ENCODE measurements at regions not wholly inside any gene's neighbourhood (a gene's known extent, or its start where the extent isn't known, plus 50 kb on each side); places are given as distances from the start of the nearest gene placed in this dataset.

DNA sequence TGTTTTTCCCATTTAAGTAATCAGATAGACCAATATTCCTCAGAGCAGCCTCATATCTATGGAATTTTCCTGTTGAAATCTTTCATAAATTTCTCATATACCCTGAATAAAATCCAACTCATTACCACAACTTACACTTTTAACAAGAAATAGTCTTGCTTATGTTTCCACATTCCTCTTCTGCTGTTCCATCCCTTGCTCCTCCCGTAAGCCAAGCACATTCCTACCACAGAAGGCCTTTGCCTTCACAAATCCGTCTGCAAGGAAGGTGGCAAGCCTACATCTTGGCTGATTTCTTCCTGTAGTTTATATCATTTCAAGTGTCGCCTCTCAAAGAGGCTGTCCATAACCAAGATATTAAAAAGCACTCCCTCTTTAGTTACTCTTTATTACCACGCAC lies 127.7 kb downstream of the C12orf50 start:
- H3K4me2 ChIP-seq (ENCODE audit: control insufficient read depth, extremely low read depth, insufficient read depth, low read depth, low read length), result no peak overlapping the region
- no peaks in the 10 kb centered on the region for H4K20me1 ChIP-seq (ENCODE audit: control insufficient read depth, extremely low read depth, insufficient read depth, low read length)
- no peak for DNase-seq (ENCODE audit: low read depth, low spot score)
- no peaks in the 10 kb centered on the region for H3K36me3 ChIP-seq (ENCODE audit: control insufficient read depth in 2 of 2, extremely low read depth in 1 of 2, insufficient read depth in 2 of 2, low read length in 2 of 2)
- H2AFZ ChIP-seq (ENCODE audit: control insufficient read depth, low read length), result no peak overlapping the region
- H3K4me3 ChIP-seq (ENCODE audit: control insufficient read depth in 2 of 3, extremely low read depth in 1 of 3, insufficient read depth in 2 of 3, low read depth in 1 of 3, low read length in 3 of 3), result no peak overlapping the region
- TF ChIP-seq, protein P1, sequence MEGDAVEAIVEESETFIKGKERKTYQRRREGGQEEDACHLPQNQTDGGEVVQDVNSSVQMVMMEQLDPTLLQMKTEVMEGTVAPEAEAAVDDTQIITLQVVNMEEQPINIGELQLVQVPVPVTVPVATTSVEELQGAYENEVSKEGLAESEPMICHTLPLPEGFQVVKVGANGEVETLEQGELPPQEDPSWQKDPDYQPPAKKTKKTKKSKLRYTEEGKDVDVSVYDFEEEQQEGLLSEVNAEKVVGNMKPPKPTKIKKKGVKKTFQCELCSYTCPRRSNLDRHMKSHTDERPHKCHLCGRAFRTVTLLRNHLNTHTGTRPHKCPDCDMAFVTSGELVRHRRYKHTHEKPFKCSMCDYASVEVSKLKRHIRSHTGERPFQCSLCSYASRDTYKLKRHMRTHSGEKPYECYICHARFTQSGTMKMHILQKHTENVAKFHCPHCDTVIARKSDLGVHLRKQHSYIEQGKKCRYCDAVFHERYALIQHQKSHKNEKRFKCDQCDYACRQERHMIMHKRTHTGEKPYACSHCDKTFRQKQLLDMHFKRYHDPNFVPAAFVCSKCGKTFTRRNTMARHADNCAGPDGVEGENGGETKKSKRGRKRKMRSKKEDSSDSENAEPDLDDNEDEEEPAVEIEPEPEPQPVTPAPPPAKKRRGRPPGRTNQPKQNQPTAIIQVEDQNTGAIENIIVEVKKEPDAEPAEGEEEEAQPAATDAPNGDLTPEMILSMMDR (optimal IDR thresholded peaks at IDR 0.05 in 1 of 3, IDR thresholded peaks at IDR 0.05 in 1 of 3, conservative IDR thresholded peaks at IDR 0.05 in 1 of 3; ENCODE audit: extremely low read depth in 1 of 3, insufficient read depth in 2 of 3, low read length in 3 of 3), result no peak
- no peak for TF ChIP-seq EZH2 (IDR thresholded peaks at IDR 0.05; ENCODE audit: low read length)
- H3K27me3 ChIP-seq (ENCODE audit: control insufficient read depth, extremely low read depth, insufficient read depth, low read length), result no peaks in the 10 kb centered on the region
- H3K4me1 ChIP-seq (ENCODE audit: control insufficient read depth, extremely low read depth, insufficient read depth, low read length), result no peaks in the 10 kb centered on the region
- H3K79me2 ChIP-seq (ENCODE audit: control insufficient read depth, insufficient read depth, low read length), result no peaks in the 10 kb centered on the region
- H3K27ac ChIP-seq (ENCODE audit: control insufficient read depth, insufficient read depth, low read length), result no peak overlapping the region
- H3K9me1 ChIP-seq (ENCODE audit: control insufficient read depth, extremely low read depth, insufficient read depth, low read length), result no peaks in the 10 kb centered on the region
- FAIRE-seq, result no peak
- dilution Hi-C loops (cut with MboI; ENCODE audit: extremely low pct_ligation_motif_present, low sequenced_read_pairs), result no loop called here
- H3K9ac ChIP-seq (ENCODE audit: control insufficient read depth, extremely low read depth, insufficient read depth, low read length), result no peak overlapping the region
- no peaks in the 10 kb centered on the region for H3K9me3 ChIP-seq (ENCODE audit: control insufficient read depth, low read depth, low read length)

DNA sequence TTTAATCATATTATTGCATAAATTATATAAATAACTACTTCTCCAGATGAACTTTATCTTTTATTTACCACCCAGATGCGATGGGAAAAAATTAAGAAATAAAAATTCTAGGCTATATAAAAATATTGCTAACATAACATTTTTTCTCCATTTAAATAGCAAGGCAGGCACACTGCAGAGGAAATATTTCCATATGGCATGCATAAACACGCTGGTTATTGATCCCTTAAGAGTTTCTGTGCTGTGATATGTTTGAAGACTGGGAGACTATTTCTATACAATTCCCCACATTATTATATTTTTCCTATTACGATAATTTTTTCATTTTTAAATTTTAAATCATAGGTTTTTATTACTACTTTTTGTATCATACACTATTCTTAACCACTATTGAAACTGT lies 131.5 kb downstream of the C12orf50 start:
- H3K27me3 ChIP-seq (ENCODE audit: control insufficient read depth, extremely low read depth, insufficient read depth, low read length), result no peaks in the 10 kb centered on the region
- no peak overlapping the region for H3K9ac ChIP-seq (ENCODE audit: control insufficient read depth, extremely low read depth, insufficient read depth, low read length)
- H2AFZ ChIP-seq (ENCODE audit: control insufficient read depth, low read length), result no peak overlapping the region
- no peak overlapping the region for H3K4me2 ChIP-seq (ENCODE audit: control insufficient read depth, extremely low read depth, insufficient read depth, low read depth, low read length)
- no peaks in the 10 kb centered on the region for H4K20me1 ChIP-seq (ENCODE audit: control insufficient read depth, extremely low read depth, insufficient read depth, low read length)
- no peak overlapping the region for H3K4me3 ChIP-seq (ENCODE audit: control insufficient read depth in 2 of 3, extremely low read depth in 1 of 3, insufficient read depth in 2 of 3, low read depth in 1 of 3, low read length in 3 of 3)
- dilution Hi-C loops (cut with MboI; ENCODE audit: extremely low pct_ligation_motif_present, low sequenced_read_pairs), result no loop called here
- H3K4me1 ChIP-seq (ENCODE audit: control insufficient read depth, extremely low read depth, insufficient read depth, low read length), result no peaks in the 10 kb centered on the region
- FAIRE-seq, result no peak
- no peaks in the 10 kb centered on the region for H3K36me3 ChIP-seq (ENCODE audit: control insufficient read depth in 2 of 2, extremely low read depth in 1 of 2, insufficient read depth in 2 of 2, low read length in 2 of 2)
- no peak overlapping the region for H3K27ac ChIP-seq (ENCODE audit: control insufficient read depth, insufficient read depth, low read length)
- no peak for TF ChIP-seq EZH2 (IDR thresholded peaks at IDR 0.05; ENCODE audit: low read length)
- TF ChIP-seq, protein P1 (optimal IDR thresholded peaks at IDR 0.05 in 1 of 3, IDR thresholded peaks at IDR 0.05 in 1 of 3, conservative IDR thresholded peaks at IDR 0.05 in 1 of 3; ENCODE audit: extremely low read depth in 1 of 3, insufficient read depth in 2 of 3, low read length in 3 of 3), result no peak
- no peaks in the 10 kb centered on the region for H3K9me3 ChIP-seq (ENCODE audit: control insufficient read depth, low read depth, low read length)
- H3K79me2 ChIP-seq (ENCODE audit: control insufficient read depth, insufficient read depth, low read length), result no peaks in the 10 kb centered on the region
- H3K9me1 ChIP-seq (ENCODE audit: control insufficient read depth, extremely low read depth, insufficient read depth, low read length), result no peaks in the 10 kb centered on the region
- no peak for DNase-seq (ENCODE audit: low read depth, low spot score)

Measured in keratinocyte (primary cell).